Osteoblast (primary cell): ENCODE measurements at regions not wholly inside any gene's neighbourhood (a gene's known extent, or its start where the extent isn't known, plus 50 kb on each side); places are given as distances from the start of the nearest gene placed in this dataset.

Source experiments
- DNase-seq: peaks from one replicate; pipeline ENCODE4 v3.0.0; 2011; ENCODE audit warnings: low spot score, mixed read lengths; ENCODE audit not compliant: insufficient read length; ENCODE audit errors: missing footprints
- H2AFZ ChIP-seq: 2 replicates; pipeline ENCODE4 v1.6.0; 2011; ENCODE audit warnings: mild to moderate bottlenecking, low read length
- H3K27ac ChIP-seq: 2 replicates; pipeline ENCODE4 v1.5.1; 2011; ENCODE audit warnings: mild to moderate bottlenecking, low read depth, low read length, moderate library complexity
- H3K27me3 ChIP-seq: 2 replicates; pipeline ENCODE4 v1.6.0; 2012; ENCODE audit warnings: mild to moderate bottlenecking, control low read depth, inconsistent platforms, low read length, moderate library complexity; ENCODE audit not compliant: insufficient read depth
- H3K36me3 ChIP-seq: 2 replicates; pipeline ENCODE4 v1.5.1; 2011; ENCODE audit warnings: mild to moderate bottlenecking, low read length, control low read depth, moderate library complexity; ENCODE audit not compliant: insufficient read depth
- H3K4me1 ChIP-seq: 2 replicates; pipeline ENCODE4 v1.5.1; 2011; ENCODE audit warnings: mild to moderate bottlenecking, low read length, control low read depth, moderate library complexity; ENCODE audit not compliant: insufficient read depth
- H3K4me2 ChIP-seq: 2 replicates; pipeline ENCODE4 v1.6.0; 2011; ENCODE audit warnings: mild to moderate bottlenecking, low read length; ENCODE audit not compliant: insufficient read depth
- H3K4me3 ChIP-seq: fragments of 200-600 bp; sonication (generic); 3 replicates; pipeline ENCODE4 v1.5.1; 2012; ENCODE audit warnings: mild to moderate bottlenecking, low read length, inconsistent platforms; ENCODE audit not compliant: insufficient read depth
- H3K79me2 ChIP-seq: 2 replicates; pipeline ENCODE4 v1.6.0; 2012; ENCODE audit warnings: mild to moderate bottlenecking, low read length, control low read depth, inconsistent platforms; ENCODE audit not compliant: insufficient read depth
- H3K9me3 ChIP-seq: 2 replicates; pipeline ENCODE4 v1.5.1; 2011; ENCODE audit warnings: low read depth, low read length, control low read depth
- H4K20me1 ChIP-seq: 2 replicates; pipeline ENCODE4 v1.6.0; 2012; ENCODE audit warnings: mild to moderate bottlenecking, low read length, control low read depth; ENCODE audit not compliant: insufficient read depth
- CTCF ChIP-seq: IDR thresholded peaks from 2 replicates; pipeline ENCODE4 v1.5.1; 2011; ENCODE audit warnings: mild to moderate bottlenecking, low read depth, low read length, moderate library complexity; ENCODE audit errors: extremely low read depth

- Histone ChIP-seq H3K4me2 (no peak overlapping the region), H3K27ac (no peak overlapping the region), H3K36me3 (no peaks in the 10 kb centered on the region), H3K27me3 (no peaks in the 10 kb centered on the region), H2AFZ (no peak overlapping the region), H3K4me3 (no peak overlapping the region), H4K20me1 (no peaks in the 10 kb centered on the region), H3K4me1 (no peaks in the 10 kb centered on the region), H3K9me3 (peaks cover 3% of the 10 kb centered on the region), H3K79me2 (no peaks in the 10 kb centered on the region)
- peak; percentile 32 for DNase-seq
- TF ChIP-seq CTCF: no peak
Observed at GRCh38 chr10:130491693-130492050, 355.5 kb downstream of the GLRX3 start.

- Histone ChIP-seq H3K4me1 (no peaks in the 10 kb centered on the region), H3K27ac (no peak overlapping the region), H3K27me3 (no peaks in the 10 kb centered on the region), H3K4me2 (no peak overlapping the region), H3K4me3 (no peak overlapping the region), H3K36me3 (no peaks in the 10 kb centered on the region), H3K79me2 (no peaks in the 10 kb centered on the region), H2AFZ (no peak overlapping the region), H3K9me3 (peaks cover 3% of the 10 kb centered on the region), H4K20me1 (no peaks in the 10 kb centered on the region)
- no peak for DNase-seq
- TF ChIP-seq CTCF: no peak
Observed at GRCh38 chr10:130492266-130492934, 356.2 kb downstream of the GLRX3 start.

GRCh38 chr10:130493021-130493420, 356.8 kb downstream of the GLRX3 start:
- H2AFZ ChIP-seq: no peak overlapping the region
- H3K9me3 ChIP-seq: peaks cover 3% of the 10 kb centered on the region

More at GRCh38 chr10:130493021-130493420, 356.8 kb downstream of the GLRX3 start:
- H3K36me3 ChIP-seq: no peaks in the 10 kb centered on the region
- H3K4me3 ChIP-seq: no peak overlapping the region
- H3K27me3 ChIP-seq: no peaks in the 10 kb centered on the region
- no peak for DNase-seq
- H3K4me2 ChIP-seq: no peak overlapping the region
- H3K4me1 ChIP-seq: no peaks in the 10 kb centered on the region
- H4K20me1 ChIP-seq: no peaks in the 10 kb centered on the region
- H3K79me2 ChIP-seq: no peaks in the 10 kb centered on the region
- H3K27ac ChIP-seq: no peak overlapping the region
- TF ChIP-seq CTCF: no peak
